Activated CD4-positive, alpha-beta memory T cell treated with anti-CD3 and anti-CD28 coated beads for 36 hours (primary cell): ENCODE measurements at regions not wholly inside any gene's neighbourhood (a gene's known extent, or its start where the extent isn't known, plus 50 kb on each side); places are given as distances from the start of the nearest gene placed in this dataset.

ENCODE experiments used
- CTCF ChIA-PET: fragments of 350-600 bp; sonication (Branson Sonifier 250); formaldehyde crosslinking; loops from one replicate; lab custom pipeline; 2021; ENCODE audit warnings: antibody characterized with exemption, inconsistent platforms; lab: Charles Lee
- POLR2A ChIA-PET: fragments of 350-600 bp; sonication (Branson Sonifier 250); formaldehyde crosslinking; loops from one replicate; lab custom pipeline; 2021; ENCODE audit warnings: antibody characterized with exemption; lab: Charles Lee
- DNase-seq: peaks from one replicate; pipeline ENCODE4 v3.0.0-alpha.2; 2020
- H3K27ac Mint-ChIP-seq: one replicate; pipeline ENCODE4 v1.8.0; 2021; ENCODE audit warnings: mixed read lengths
- H3K27me3 Mint-ChIP-seq: one replicate; pipeline ENCODE4 v1.8.0; 2021; ENCODE audit warnings: mixed read lengths
- H3K36me3 Mint-ChIP-seq: one replicate; pipeline ENCODE4 v1.8.0; 2021; ENCODE audit warnings: mixed read lengths
- H3K4me1 Mint-ChIP-seq: one replicate; pipeline ENCODE4 v1.8.0; 2021; ENCODE audit warnings: low read depth, mixed read lengths
- H3K4me3 Mint-ChIP-seq: one replicate; pipeline ENCODE4 v1.8.0; 2021; ENCODE audit warnings: mild to moderate bottlenecking, mixed read lengths
- H3K9me3 Mint-ChIP-seq: one replicate; pipeline ENCODE4 v1.8.0; 2021; ENCODE audit warnings: mixed read lengths
- intact Hi-C: fragments of 100-400 bp; cut with micrococcal nuclease; formaldehyde crosslinking; loops from one replicate; pipeline ENCODE4 v1.15.1; 2023

GRCh38 chr7:68640103-68640502, 958.2 kb upstream of the AUTS2 start:
- Mint-ChIP-seq H3K27me3 (no peaks in the 10 kb centered on the region), H3K36me3 (no peaks in the 10 kb centered on the region), H3K27ac (no peak overlapping the region), H3K4me1 (no peaks in the 10 kb centered on the region), H3K4me3 (no peak overlapping the region), H3K9me3 (peaks cover 11% of the 10 kb centered on the region)
- ChIA-PET POLR2A (no interaction called here), CTCF (no interaction called here)
- intact Hi-C loops, result no loop called here
- DNase-seq, result no peak

GRCh38 chr7:68642727-68643126, 955.5 kb upstream of the AUTS2 start:
- intact Hi-C loops, result no loop called here
- H3K4me3 Mint-ChIP-seq, result no peak overlapping the region
- H3K27me3 Mint-ChIP-seq, result no peaks in the 10 kb centered on the region
- H3K36me3 Mint-ChIP-seq, result no peaks in the 10 kb centered on the region
- ChIA-PET POLR2A (no interaction called here), CTCF (no interaction called here)
- no peak overlapping the region for H3K27ac Mint-ChIP-seq
- no peak for DNase-seq
- H3K9me3 Mint-ChIP-seq, result peaks cover 20% of the 10 kb centered on the region
- no peaks in the 10 kb centered on the region for H3K4me1 Mint-ChIP-seq

- Mint-ChIP-seq H3K9me3 (peaks cover 14% of the 10 kb centered on the region), H3K4me3 (no peak overlapping the region), H3K4me1 (no peaks in the 10 kb centered on the region), H3K27ac (no peak overlapping the region), H3K27me3 (no peaks in the 10 kb centered on the region), H3K36me3 (no peaks in the 10 kb centered on the region)
- no peak for DNase-seq
- intact Hi-C loops, result no loop called here
- ChIA-PET CTCF (no interaction called here), POLR2A (no interaction called here)
These were observed 934.9 kb upstream of the AUTS2 start for GRCh38 chr7:68663392-68663791.

- POLR2A ChIA-PET, result no interaction called here
- Mint-ChIP-seq H3K27me3 (no peaks in the 10 kb centered on the region), H3K9me3 (peaks cover 16% of the 10 kb centered on the region), H3K4me1 (no peaks in the 10 kb centered on the region), H3K27ac (no peak overlapping the region), H3K36me3 (no peaks in the 10 kb centered on the region), H3K4me3 (no peak overlapping the region)
- CTCF ChIA-PET, result no interaction called here
- intact Hi-C loops, result no loop called here
- DNase-seq, result no peak
These were observed 927.2 kb upstream of the AUTS2 start for GRCh38 chr7:68671046-68671445.

GRCh38 chr7:68671671-68672070, 926.6 kb upstream of the AUTS2 start:
- H3K36me3 Mint-ChIP-seq, result no peaks in the 10 kb centered on the region
- no peaks in the 10 kb centered on the region for H3K4me1 Mint-ChIP-seq
- intact Hi-C loops, result no loop called here
- POLR2A ChIA-PET, result no interaction called here
- no peaks in the 10 kb centered on the region for H3K27me3 Mint-ChIP-seq
- peaks cover 17% of the 10 kb centered on the region for H3K9me3 Mint-ChIP-seq
- no peak for DNase-seq
- CTCF ChIA-PET, result no interaction called here
- H3K27ac Mint-ChIP-seq, result no peak overlapping the region
- H3K4me3 Mint-ChIP-seq, result no peak overlapping the region

- CTCF ChIA-PET, result no interaction called here
- H3K9me3 Mint-ChIP-seq, result peaks cover 22% of the 10 kb centered on the region
- no peaks in the 10 kb centered on the region for H3K27me3 Mint-ChIP-seq
- no peak overlapping the region for H3K4me3 Mint-ChIP-seq
- no peaks in the 10 kb centered on the region for H3K4me1 Mint-ChIP-seq
- no peak for DNase-seq
- no peak overlapping the region for H3K27ac Mint-ChIP-seq
- intact Hi-C loops, result no loop called here
- H3K36me3 Mint-ChIP-seq, result no peaks in the 10 kb centered on the region
- POLR2A ChIA-PET, result no interaction called here
These were observed 923.4 kb upstream of the AUTS2 start for GRCh38 chr7:68674826-68675225.

- CTCF ChIA-PET, result no interaction called here
- no peak for DNase-seq
- Mint-ChIP-seq H3K36me3 (no peaks in the 10 kb centered on the region), H3K27me3 (no peaks in the 10 kb centered on the region), H3K4me1 (no peaks in the 10 kb centered on the region), H3K27ac (no peak overlapping the region), H3K4me3 (no peak overlapping the region), H3K9me3 (peaks cover 21% of the 10 kb centered on the region)
- POLR2A ChIA-PET, result no interaction called here
- intact Hi-C loops, result no loop called here
These were observed 921.3 kb upstream of the AUTS2 start for GRCh38 chr7:68676813-68677535.

GRCh38 chr7:68678196-68678595, 920.1 kb upstream of the AUTS2 start:
- ChIA-PET CTCF (no interaction called here), POLR2A (no interaction called here)
- intact Hi-C loops, result no loop called here
- Mint-ChIP-seq H3K4me1 (no peaks in the 10 kb centered on the region), H3K9me3 (peaks cover 23% of the 10 kb centered on the region), H3K36me3 (no peaks in the 10 kb centered on the region), H3K4me3 (no peak overlapping the region), H3K27ac (no peak overlapping the region), H3K27me3 (no peaks in the 10 kb centered on the region)
- no peak for DNase-seq

- Mint-ChIP-seq H3K4me1 (no peaks in the 10 kb centered on the region), H3K4me3 (no peak overlapping the region), H3K27ac (no peak overlapping the region), H3K27me3 (no peaks in the 10 kb centered on the region), H3K36me3 (no peaks in the 10 kb centered on the region), H3K9me3 (peaks cover 22% of the 10 kb centered on the region)
- intact Hi-C loops, result no loop called here
- CTCF ChIA-PET, result no interaction called here
- POLR2A ChIA-PET, result no interaction called here
- DNase-seq, result no peak
These were observed 918.6 kb upstream of the AUTS2 start for GRCh38 chr7:68679459-68680234.

- no peak for DNase-seq
- Mint-ChIP-seq H3K4me3 (no peak overlapping the region), H3K9me3 (peaks cover 27% of the 10 kb centered on the region), H3K4me1 (no peaks in the 10 kb centered on the region), H3K27ac (no peak overlapping the region), H3K27me3 (no peaks in the 10 kb centered on the region), H3K36me3 (no peaks in the 10 kb centered on the region)
- POLR2A ChIA-PET, result no interaction called here
- intact Hi-C loops, result no loop called here
- CTCF ChIA-PET, result no interaction called here
These were observed 917.9 kb upstream of the AUTS2 start for GRCh38 chr7:68680235-68680872.

- no peak overlapping the region for H3K4me3 Mint-ChIP-seq
- CTCF ChIA-PET, result no interaction called here
- POLR2A ChIA-PET, result no interaction called here
- no peaks in the 10 kb centered on the region for H3K36me3 Mint-ChIP-seq
- intact Hi-C loops, result no loop called here
- H3K4me1 Mint-ChIP-seq, result no peaks in the 10 kb centered on the region
- H3K27ac Mint-ChIP-seq, result no peak overlapping the region
- H3K9me3 Mint-ChIP-seq, result peaks cover 21% of the 10 kb centered on the region
- H3K27me3 Mint-ChIP-seq, result no peaks in the 10 kb centered on the region
- DNase-seq, result no peak
These were observed 915.4 kb upstream of the AUTS2 start for GRCh38 chr7:68682910-68683309.

- peaks cover 28% of the 10 kb centered on the region for H3K9me3 Mint-ChIP-seq
- intact Hi-C loops, result no loop called here
- H3K36me3 Mint-ChIP-seq, result no peaks in the 10 kb centered on the region
- CTCF ChIA-PET, result no interaction called here
- no peak for DNase-seq
- POLR2A ChIA-PET, result interaction anchor here (0.6 kb wide), 1 partner anchor 479 kb away, joined by 6 read pairs; no protein-coding TSS in a partner anchor
- H3K4me1 Mint-ChIP-seq, result no peaks in the 10 kb centered on the region
- no peaks in the 10 kb centered on the region for H3K27me3 Mint-ChIP-seq
- H3K27ac Mint-ChIP-seq, result no peak overlapping the region
- no peak overlapping the region for H3K4me3 Mint-ChIP-seq
These were observed 913.9 kb upstream of the AUTS2 start for GRCh38 chr7:68684246-68684839.
